ENCODE measurements at regions not wholly inside any gene's neighbourhood (a gene's known extent, or its start where the extent isn't known, plus 50 kb on each side); places are given as distances from the start of the nearest gene placed in this dataset.

DNA sequence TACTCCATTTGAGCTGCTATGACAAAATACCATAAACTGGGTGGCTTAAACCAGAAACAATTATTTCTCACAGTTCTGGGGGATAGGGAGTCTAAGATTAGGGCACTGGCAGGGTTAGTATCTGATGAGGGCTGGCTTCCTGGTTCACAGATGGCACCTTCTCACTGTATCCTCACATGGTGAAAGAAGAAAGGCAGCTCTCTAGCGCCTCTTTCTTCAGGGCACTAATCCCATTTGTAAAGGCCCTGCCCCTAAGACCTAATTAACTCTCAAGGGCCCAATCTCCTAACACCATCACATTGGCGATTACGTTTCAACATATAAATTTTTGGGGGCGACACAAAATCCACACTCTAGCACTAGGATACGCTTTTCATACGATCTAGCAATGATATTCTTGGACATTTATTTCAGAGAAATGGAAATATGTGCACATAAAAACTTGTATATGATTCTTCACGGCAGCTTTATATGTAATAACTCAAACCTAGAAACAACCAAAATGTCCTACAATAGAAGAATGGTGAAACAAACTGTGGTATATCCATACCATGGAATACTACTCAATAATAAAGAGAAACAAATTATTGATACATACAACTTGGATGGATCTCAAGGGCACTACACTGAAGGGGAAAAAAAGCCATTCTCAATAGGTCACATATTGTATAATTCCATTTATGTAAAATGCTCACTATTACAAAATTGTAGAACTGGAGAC lies 111.0 kb downstream of the BCL2L11 start:
- Histone ChIP-seq H3K79me1 (ENCODE audit: low read length) (peaks cover 4% of the 10 kb centered on the region), H3K4ac (ENCODE audit: low read depth, low read length) (no peak overlapping the region), H2AK5ac (ENCODE audit: low read length) (no peak overlapping the region), H4K8ac (ENCODE audit: low read depth, low read length) (no peak overlapping the region), H2BK12ac (ENCODE audit: low read length) (no peak overlapping the region), H3K4me1 (ENCODE audit: control insufficient read depth in 1 of 2, insufficient read depth in 2 of 2, low read length in 2 of 2) (peaks cover 5 to 12% of the 10 kb centered on the region in 2 experiments), H3K4me3 (ENCODE audit: low read depth, low read length) (no peak overlapping the region), H3K9me3 (ENCODE audit: insufficient read depth, low read depth, low read length) (peaks cover 4% of the 10 kb centered on the region), H3K79me2 (ENCODE audit: control insufficient read depth, insufficient read depth, low read length, poor library complexity) (no peaks in the 10 kb centered on the region), H2BK5ac (ENCODE audit: low read depth, low read length, poor library complexity) (no peak overlapping the region), H3K36me3 (ENCODE audit: control insufficient read depth in 1 of 2, insufficient read depth in 2 of 2, low read length in 2 of 2) (no peaks in the 10 kb centered on the region), H3K9ac (ENCODE audit: low read length) (no peak overlapping the region), H3K23ac (ENCODE audit: low read length) (no peak overlapping the region), H3K27ac (ENCODE audit: low read depth, low read length) (no peak overlapping the region), H4K12ac (ENCODE audit: low read depth, low read length) (no peak overlapping the region), H3K14ac (ENCODE audit: low read length) (no peak overlapping the region), H3K27me3 (ENCODE audit: insufficient read depth, low read length) (no peaks in the 10 kb centered on the region), H2BK120ac (ENCODE audit: insufficient read depth, low read length, poor library complexity) (no peak overlapping the region), H2AFZ (ENCODE audit: insufficient read depth, low read length, poor library complexity) (no peak overlapping the region), H3K18ac (ENCODE audit: low read length) (no peak overlapping the region), H4K91ac (ENCODE audit: low read depth, low read length) (no peak overlapping the region), H3K4me2 (ENCODE audit: low read length) (no peak overlapping the region)
- no CpG with 5 or more reads among the region's 7 CpGs for WGBS (ENCODE audit: extremely low coverage, insufficient coverage, insufficient read length)
- DNase-seq: no peak

DNA sequence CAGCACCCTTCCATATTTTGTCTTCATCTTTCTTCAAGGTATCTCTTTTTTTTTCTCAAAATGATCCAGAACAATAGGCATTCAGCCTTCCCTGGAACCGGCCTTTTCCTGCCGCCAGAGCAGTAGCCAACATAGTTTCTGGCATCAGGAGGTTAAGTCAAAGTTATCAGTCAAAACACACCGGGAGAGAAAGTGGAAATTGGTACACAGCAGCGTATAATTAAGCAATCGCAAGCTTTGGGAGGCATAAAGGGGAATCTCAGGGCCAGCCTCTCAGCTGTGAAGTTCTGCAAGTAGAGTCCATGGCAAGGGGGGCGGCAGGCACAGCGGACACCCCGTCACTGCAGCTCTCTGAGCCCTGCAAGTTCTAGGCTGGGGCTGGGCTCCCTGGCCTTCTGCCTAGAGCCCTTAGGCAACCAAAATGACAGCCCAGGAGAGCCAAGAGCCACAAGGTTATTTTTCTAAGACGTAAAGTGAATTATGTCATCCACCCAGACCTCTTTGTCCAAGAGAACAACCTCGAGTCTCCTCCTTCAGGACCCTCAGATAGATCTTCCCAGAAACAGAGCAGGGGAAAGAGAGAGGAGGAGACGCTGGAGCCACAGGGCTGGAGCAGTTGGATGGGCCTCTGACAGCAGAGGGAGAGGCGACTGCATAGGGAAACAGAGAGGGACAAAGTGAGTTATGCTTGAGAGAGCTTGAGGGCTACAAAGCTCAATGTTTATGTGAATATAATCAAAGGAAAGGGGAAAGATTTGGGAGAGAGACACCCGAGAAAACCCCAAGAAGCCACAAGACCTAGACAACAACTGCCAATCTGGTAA lies 114.7 kb downstream of the BCL2L11 start:
- H4K8ac ChIP-seq (ENCODE audit: low read depth, low read length): no peak overlapping the region
- no peak overlapping the region for H2BK120ac ChIP-seq (ENCODE audit: insufficient read depth, low read length, poor library complexity)
- peak overlapping the region; percentile 27 for H4K91ac ChIP-seq (ENCODE audit: low read depth, low read length)
- no peak overlapping the region for H3K4me3 ChIP-seq (ENCODE audit: low read depth, low read length)
- H3K9me3 ChIP-seq (ENCODE audit: insufficient read depth, low read depth, low read length): no peaks in the 10 kb centered on the region
- H3K4me2 ChIP-seq (ENCODE audit: low read length): no peak overlapping the region
- no peak overlapping the region for H3K18ac ChIP-seq (ENCODE audit: low read length)
- H3K4me1 ChIP-seq (ENCODE audit: control insufficient read depth in 1 of 2, insufficient read depth in 2 of 2, low read length in 2 of 2): peaks cover 0 to 4% of the 10 kb centered on the region in 2 experiments
- H2AK5ac ChIP-seq (ENCODE audit: low read length): no peak overlapping the region
- no peaks in the 10 kb centered on the region for H3K27me3 ChIP-seq (ENCODE audit: insufficient read depth, low read length)
- no peak overlapping the region for H2AFZ ChIP-seq (ENCODE audit: insufficient read depth, low read length, poor library complexity)
- H3K9ac ChIP-seq (ENCODE audit: low read length): no peak overlapping the region
- peak in 1 of 2 donors; percentile 21 for DNase-seq
- H3K14ac ChIP-seq (ENCODE audit: low read length): no peak overlapping the region
- H3K79me2 ChIP-seq (ENCODE audit: control insufficient read depth, insufficient read depth, low read length, poor library complexity): no peaks in the 10 kb centered on the region
- H3K4ac ChIP-seq (ENCODE audit: low read depth, low read length): no peak overlapping the region
- no peaks in the 10 kb centered on the region for H3K79me1 ChIP-seq (ENCODE audit: low read length)
- no peak overlapping the region for H3K27ac ChIP-seq (ENCODE audit: low read depth, low read length)
- WGBS (ENCODE audit: extremely low coverage, insufficient coverage, insufficient read length): no CpG with 5 or more reads among the region's 13 CpGs
- no peak overlapping the region for H2BK5ac ChIP-seq (ENCODE audit: low read depth, low read length, poor library complexity)
- no peak overlapping the region for H2BK12ac ChIP-seq (ENCODE audit: low read length)
- no peak overlapping the region for H4K12ac ChIP-seq (ENCODE audit: low read depth, low read length)
- no peaks in the 10 kb centered on the region for H3K36me3 ChIP-seq (ENCODE audit: control insufficient read depth in 1 of 2, insufficient read depth in 2 of 2, low read length in 2 of 2)
- H3K23ac ChIP-seq (ENCODE audit: low read length): no peak overlapping the region

DNA sequence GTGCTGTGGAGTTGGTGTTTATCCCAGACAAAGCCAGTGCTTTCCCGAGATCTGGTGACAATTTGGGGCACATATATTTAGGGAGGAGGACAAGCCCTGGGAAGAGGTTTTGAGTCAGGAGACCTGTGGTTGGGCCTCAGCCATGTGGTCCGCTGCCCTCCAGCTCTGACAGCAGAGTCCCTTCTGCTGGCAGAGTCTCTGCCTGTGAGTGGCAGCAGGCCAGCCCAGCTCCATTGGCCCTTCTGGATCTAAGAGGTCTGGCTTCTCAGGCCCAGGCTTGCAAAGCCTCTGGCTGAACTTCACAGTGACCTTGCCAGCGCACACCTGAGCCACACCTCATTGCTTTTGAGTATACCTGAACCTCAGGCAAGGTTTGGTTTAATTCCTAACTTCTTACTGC lies 115.3 kb downstream of the BCL2L11 start:
- Histone ChIP-seq H3K9me3 (ENCODE audit: insufficient read depth, low read depth, low read length) (no peaks in the 10 kb centered on the region), H3K79me1 (ENCODE audit: low read length) (no peaks in the 10 kb centered on the region), H3K4me1 (ENCODE audit: control insufficient read depth in 1 of 2, insufficient read depth in 2 of 2, low read length in 2 of 2) (peaks cover 0 to 4% of the 10 kb centered on the region in 2 experiments), H3K4me3 (ENCODE audit: low read depth, low read length) (no peak overlapping the region), H4K8ac (ENCODE audit: low read depth, low read length) (no peak overlapping the region), H3K4ac (ENCODE audit: low read depth, low read length) (no peak overlapping the region), H3K23ac (ENCODE audit: low read length) (no peak overlapping the region), H3K79me2 (ENCODE audit: control insufficient read depth, insufficient read depth, low read length, poor library complexity) (no peaks in the 10 kb centered on the region), H2BK5ac (ENCODE audit: low read depth, low read length, poor library complexity) (no peak overlapping the region), H2AK5ac (ENCODE audit: low read length) (no peak overlapping the region), H3K18ac (ENCODE audit: low read length) (no peak overlapping the region), H2AFZ (ENCODE audit: insufficient read depth, low read length, poor library complexity) (no peak overlapping the region), H4K12ac (ENCODE audit: low read depth, low read length) (no peak overlapping the region), H3K27me3 (ENCODE audit: insufficient read depth, low read length) (no peaks in the 10 kb centered on the region), H3K9ac (ENCODE audit: low read length) (no peak overlapping the region), H3K14ac (ENCODE audit: low read length) (no peak overlapping the region), H3K27ac (ENCODE audit: low read depth, low read length) (no peak overlapping the region), H2BK120ac (ENCODE audit: insufficient read depth, low read length, poor library complexity) (no peak overlapping the region), H3K36me3 (ENCODE audit: control insufficient read depth in 1 of 2, insufficient read depth in 2 of 2, low read length in 2 of 2) (no peaks in the 10 kb centered on the region), H3K4me2 (ENCODE audit: low read length) (no peak overlapping the region), H2BK12ac (ENCODE audit: low read length) (no peak overlapping the region), H4K91ac (ENCODE audit: low read depth, low read length) (no peak overlapping the region)
- no peak for DNase-seq
- no CpG with 5 or more reads among the region's 3 CpGs for WGBS (ENCODE audit: extremely low coverage, insufficient coverage, insufficient read length)

DNA sequence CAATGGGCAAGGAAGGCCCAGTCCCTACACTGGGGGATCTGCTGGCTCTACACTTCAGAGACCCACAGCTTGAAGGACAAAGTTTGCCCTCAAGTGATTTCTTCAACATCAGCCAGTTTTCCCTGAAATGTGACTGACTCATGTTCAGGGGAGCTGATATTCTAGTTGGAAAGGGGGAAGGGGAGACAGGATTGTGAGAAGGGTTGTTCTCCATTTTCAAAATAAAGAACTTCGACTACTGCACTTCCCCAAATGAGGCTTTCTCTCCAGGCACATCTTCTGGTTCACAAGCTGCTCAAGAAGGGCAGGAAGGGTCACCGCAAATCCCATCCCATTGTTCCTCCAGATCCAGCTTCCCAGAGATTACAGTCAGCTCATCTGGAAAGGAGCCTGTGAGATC lies 117.6 kb downstream of the BCL2L11 start:
- no CpG with 5 or more reads among the region's 2 CpGs for WGBS (ENCODE audit: extremely low coverage, insufficient coverage, insufficient read length)
- H3K27ac ChIP-seq (ENCODE audit: low read depth, low read length): no peak overlapping the region

More for the DNA sequence above, 117.6 kb downstream of the BCL2L11 start:
- Histone ChIP-seq H2AFZ (ENCODE audit: insufficient read depth, low read length, poor library complexity) (no peak overlapping the region), H3K4me2 (ENCODE audit: low read length) (no peak overlapping the region), H2BK120ac (ENCODE audit: insufficient read depth, low read length, poor library complexity) (no peak overlapping the region), H3K9ac (ENCODE audit: low read length) (no peak overlapping the region), H3K4ac (ENCODE audit: low read depth, low read length) (no peak overlapping the region), H3K18ac (ENCODE audit: low read length) (no peak overlapping the region), H3K36me3 (ENCODE audit: control insufficient read depth in 1 of 2, insufficient read depth in 2 of 2, low read length in 2 of 2) (no peaks in the 10 kb centered on the region), H2AK5ac (ENCODE audit: low read length) (no peak overlapping the region), H4K91ac (ENCODE audit: low read depth, low read length) (no peak overlapping the region), H3K4me1 (ENCODE audit: control insufficient read depth in 1 of 2, insufficient read depth in 2 of 2, low read length in 2 of 2) (peaks cover 0 to 4% of the 10 kb centered on the region in 2 experiments), H2BK12ac (ENCODE audit: low read length) (no peak overlapping the region), H3K23ac (ENCODE audit: low read length) (no peak overlapping the region), H4K8ac (ENCODE audit: low read depth, low read length) (no peak overlapping the region), H3K79me2 (ENCODE audit: control insufficient read depth, insufficient read depth, low read length, poor library complexity) (no peaks in the 10 kb centered on the region), H2BK5ac (ENCODE audit: low read depth, low read length, poor library complexity) (no peak overlapping the region), H4K12ac (ENCODE audit: low read depth, low read length) (no peak overlapping the region), H3K27me3 (ENCODE audit: insufficient read depth, low read length) (no peaks in the 10 kb centered on the region), H3K9me3 (ENCODE audit: insufficient read depth, low read depth, low read length) (no peaks in the 10 kb centered on the region), H3K4me3 (ENCODE audit: low read depth, low read length) (no peak overlapping the region), H3K79me1 (ENCODE audit: low read length) (no peaks in the 10 kb centered on the region), H3K14ac (ENCODE audit: low read length) (no peak overlapping the region)
- no peak for DNase-seq
